CD4-positive, alpha-beta T cell (primary cell): ENCODE measurements at regions not wholly inside any gene's neighbourhood (a gene's known extent, or its start where the extent isn't known, plus 50 kb on each side); places are given as distances from the start of the nearest gene placed in this dataset.

ENCODE experiments used
- ATAC-seq: fragments of 200-7000 bp; cut with Tn5 transposase; one replicate; pipeline ENCODE4 v1.10.0; 2022; ENCODE audit warnings: mild to moderate bottlenecking; ENCODE audit not compliant: poor library complexity
- CTCF ChIA-PET: fragments of 350-600 bp; sonication (Branson Sonifier 250); formaldehyde crosslinking; loops from one replicate; lab custom pipeline; 2021; ENCODE audit warnings: antibody characterized with exemption, inconsistent platforms; lab: Charles Lee
- POLR2A ChIA-PET: fragments of 350-600 bp; sonication (Branson Sonifier 250); formaldehyde crosslinking; loops from one replicate; lab custom pipeline; 2021; ENCODE audit warnings: antibody characterized with exemption, inconsistent platforms; lab: Charles Lee
- DNase-seq, 14 experiments: peaks; one replicate each; pipeline ENCODE4 v3.0.0-alpha.2; 2013 to 2020; ENCODE audit warnings: mixed read lengths in 2 of 14
- H3K27ac ChIP-seq, 2 donors: one replicate each; pipeline versions ENCODE4 v1.5.1 to v1.7.0; 2013; ENCODE audit warnings: low read length in 2 of 2, low read depth in 1 of 2, mild to moderate bottlenecking in 1 of 2
- H3K27me3 ChIP-seq, 2 experiments: 1 replicate in 1 of 2; 2 replicates in 1 of 2; pipeline versions ENCODE4 v1.6.1 to v1.7.0; 2013; ENCODE audit warnings: low read length in 2 of 2, control low read depth in 1 of 2, mild to moderate bottlenecking in 1 of 2, moderate library complexity in 1 of 2; ENCODE audit not compliant: insufficient read depth in 2 of 2, control insufficient read depth in 1 of 2
- H3K36me3 ChIP-seq: one replicate; pipeline ENCODE4 v1.6.1; 2013; ENCODE audit warnings: low read length, control low read depth; ENCODE audit not compliant: insufficient read depth
- H3K4me1 ChIP-seq: one replicate; pipeline ENCODE4 v1.6.1; 2013; ENCODE audit warnings: low read length, control low read depth; ENCODE audit not compliant: insufficient read depth
- H3K4me3 ChIP-seq: one replicate; pipeline ENCODE4 v1.5.1; 2013; ENCODE audit warnings: mild to moderate bottlenecking, low read length, moderate library complexity
- H3K9me3 ChIP-seq, 2 experiments: 1 replicate in 1 of 2; 2 replicates in 1 of 2; pipeline versions ENCODE4 v1.6.1 to v1.7.0; 2013; ENCODE audit warnings: low read length in 2 of 2, mild to moderate bottlenecking in 2 of 2, control low read depth in 1 of 2, moderate library complexity in 1 of 2; ENCODE audit not compliant: control insufficient read depth in 1 of 2, insufficient read depth in 1 of 2
- H3K27ac Mint-ChIP-seq: one replicate; pipeline ENCODE4 v1.8.0; 2020; ENCODE audit warnings: mixed read lengths
- H3K27me3 Mint-ChIP-seq: one replicate; pipeline ENCODE4 v1.8.0; 2021; ENCODE audit warnings: mixed read lengths
- H3K36me3 Mint-ChIP-seq: one replicate; pipeline ENCODE4 v1.8.0; 2021; ENCODE audit warnings: low read depth, mixed read lengths
- H3K4me1 Mint-ChIP-seq: one replicate; pipeline ENCODE4 v1.8.0; 2021; ENCODE audit warnings: low read depth, mixed read lengths
- H3K4me3 Mint-ChIP-seq: one replicate; pipeline ENCODE4 v1.8.0; 2020; ENCODE audit warnings: mild to moderate bottlenecking, mixed read lengths
- H3K9me3 Mint-ChIP-seq: one replicate; pipeline ENCODE4 v1.8.0; 2020; ENCODE audit warnings: mixed read lengths
- CTCF ChIP-seq: fragments of 200-600 bp; IDR thresholded peaks from one replicate; pipeline ENCODE4 v1.8.0; 2022; ENCODE audit warnings: antibody characterized with exemption, mild to moderate bottlenecking
- intact Hi-C, 2 experiments: fragments of 100-400 bp; cut with DNase I in 1 of 2; cut with micrococcal nuclease in 1 of 2; formaldehyde crosslinking; loops; one replicate each; pipeline versions ENCODE4 v1.15.1 to v1.9.0; 2023 to 2025; cut with DNase I, micrococcal nuclease

- no peak overlapping the region for H3K4me3 ChIP-seq
- POLR2A ChIA-PET: no interaction called here
- Mint-ChIP-seq H3K36me3 (no peaks in the 10 kb centered on the region), H3K27ac (no peak overlapping the region), H3K9me3 (no peaks in the 10 kb centered on the region), H3K4me3 (no peak overlapping the region), H3K4me1 (no peaks in the 10 kb centered on the region), H3K27me3 (peaks cover 32% of the 10 kb centered on the region)
- no peaks in the 10 kb centered on the region for H3K9me3 ChIP-seq
- H3K36me3 ChIP-seq: no peaks in the 10 kb centered on the region
- ATAC-seq (no peak), DNase-seq (no peak)
- H3K27ac ChIP-seq: no peak overlapping the region
- H3K27me3 ChIP-seq: peaks cover 4 to 27% of the 10 kb centered on the region in 2 experiments
- TF ChIP-seq CTCF: no peak
- H3K4me1 ChIP-seq: no peaks in the 10 kb centered on the region
- intact Hi-C loops: no loop called here
- CTCF ChIA-PET: no interaction called here
Measured at GRCh38 chr9:134504106-134504385, 137.6 kb upstream of the COL5A1 start.

GRCh38 chr9:134505032-134505431 is 136.6 kb upstream of the COL5A1 start:
- no peak overlapping the region for H3K4me3 Mint-ChIP-seq
- intact Hi-C loops: no loop called here
- CTCF ChIA-PET: no interaction called here

GRCh38 chr9:134509281-134509680 is 132.3 kb upstream of the COL5A1 start:
- CTCF ChIA-PET: no interaction called here
- H3K27me3 Mint-ChIP-seq: peaks cover 18% of the 10 kb centered on the region
- H3K4me3 Mint-ChIP-seq: no peak overlapping the region
- no peak overlapping the region for H3K4me3 ChIP-seq
- intact Hi-C loops: no loop called here
- ATAC-seq (no peak), DNase-seq (no peak)
- POLR2A ChIA-PET: interaction anchor here (0.7 kb wide), 1 partner anchor 27 kb away, joined by 3 read pairs; no protein-coding TSS in a partner anchor
- no peaks in the 10 kb centered on the region for H3K36me3 Mint-ChIP-seq
- no peak for TF ChIP-seq CTCF
- no peaks in the 10 kb centered on the region for H3K4me1 ChIP-seq
- H3K36me3 ChIP-seq: no peaks in the 10 kb centered on the region
- no peak overlapping the region for H3K27ac Mint-ChIP-seq
- H3K27ac ChIP-seq: no peak overlapping the region
- no peaks in the 10 kb centered on the region for H3K4me1 Mint-ChIP-seq
- H3K27me3 ChIP-seq: no peaks in the 10 kb centered on the region
- H3K9me3 ChIP-seq: peaks cover 0 to 1% of the 10 kb centered on the region in 2 experiments
- no peaks in the 10 kb centered on the region for H3K9me3 Mint-ChIP-seq

More at GRCh38 chr9:134505032-134505431, 136.6 kb upstream of the COL5A1 start:
- no peak overlapping the region for H3K27ac ChIP-seq
- H3K36me3 Mint-ChIP-seq: no peaks in the 10 kb centered on the region
- POLR2A ChIA-PET: no interaction called here
- peaks cover 4 to 27% of the 10 kb centered on the region in 2 experiments for H3K27me3 ChIP-seq
- no peak overlapping the region for H3K27ac Mint-ChIP-seq
- H3K36me3 ChIP-seq: no peaks in the 10 kb centered on the region
- no peak for TF ChIP-seq CTCF
- H3K4me1 Mint-ChIP-seq: no peaks in the 10 kb centered on the region
- no peaks in the 10 kb centered on the region for H3K9me3 Mint-ChIP-seq
- no peaks in the 10 kb centered on the region for H3K9me3 ChIP-seq
- peaks cover 32% of the 10 kb centered on the region for H3K27me3 Mint-ChIP-seq
- no peak overlapping the region for H3K4me3 ChIP-seq
- no peaks in the 10 kb centered on the region for H3K4me1 ChIP-seq
- DNase-seq: peak in 1 of 14 experiments; percentile 3
- ATAC-seq: no peak
